GM12891 (cell line): ENCODE measurements at regions not wholly inside any gene's neighbourhood (a gene's known extent, or its start where the extent isn't known, plus 50 kb on each side); places are given as distances from the start of the nearest gene placed in this dataset.

Experiments used
- PAX5 ChIP-seq: IDR thresholded peaks from 2 replicates; pipeline ENCODE4 v1.6.1; 2011; ENCODE audit warnings: low read length, moderate library complexity, mild to moderate bottlenecking; ENCODE audit not compliant: insufficient read depth, severe bottlenecking
- POLR2A ChIP-seq: IDR thresholded peaks from 2 replicates; pipeline ENCODE4 v1.6.1; 2011; ENCODE audit warnings: low read depth, low read length, control low read depth
- POLR2AphosphoS5 ChIP-seq: IDR thresholded peaks from 2 replicates; pipeline ENCODE4 v1.6.1; 2011; ENCODE audit warnings: low read depth, low read length, control low read depth
- SPI1 ChIP-seq: IDR thresholded peaks from 2 replicates; pipeline ENCODE4 v1.6.1; 2011; ENCODE audit warnings: low read depth, low read length, control low read depth
- TAF1 ChIP-seq: IDR thresholded peaks from 2 replicates; pipeline ENCODE4 v1.6.1; 2011; ENCODE audit warnings: low read depth, low read length, control low read depth

DNA sequence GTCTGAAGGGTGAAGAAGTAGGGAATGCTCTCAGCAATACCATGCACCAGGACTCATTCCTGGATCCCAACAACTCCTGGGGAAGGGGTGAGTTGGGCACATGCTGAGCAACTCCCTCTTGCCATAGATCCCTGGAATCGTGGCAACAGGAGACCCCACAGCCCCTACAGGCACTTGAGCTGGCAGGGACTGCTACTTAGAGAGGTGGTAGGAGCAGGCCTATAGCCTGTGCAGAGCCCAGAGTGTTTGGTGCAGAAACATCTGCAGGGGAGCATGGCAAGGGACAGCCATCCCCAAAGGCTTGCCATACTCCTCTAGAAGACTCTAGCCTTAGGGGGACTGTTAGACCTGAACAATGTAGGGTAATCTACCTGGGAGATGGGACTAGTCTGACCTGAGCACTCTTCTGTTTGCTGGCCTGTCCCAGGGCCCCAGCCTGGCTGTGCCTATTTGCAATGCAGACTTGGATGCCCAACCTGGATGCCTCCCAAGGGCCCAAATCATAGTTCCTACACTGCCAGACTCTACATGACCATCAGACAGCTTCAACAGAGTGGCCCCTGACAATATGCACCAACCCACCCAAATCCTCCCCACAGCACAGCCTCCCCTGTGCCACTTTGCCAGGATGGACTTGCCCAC lies 568.6 kb upstream of the KIF2B start:
- TF ChIP-seq POLR2A = no peak
- TF ChIP-seq POLR2AphosphoS5 = no peak
- TF ChIP-seq TAF1 = no peak
- no peak for TF ChIP-seq SPI1
- no peak for TF ChIP-seq PAX5
